ENCODE measurements at regions not wholly inside any gene's neighbourhood (a gene's known extent, or its start where the extent isn't known, plus 50 kb on each side); places are given as distances from the start of the nearest gene placed in this dataset.

GRCh38 chr7:130829415-130829814 lies 95.4 kb upstream of the KLF14 start:
- Mint-ChIP-seq H3K4me1 (ENCODE audit: low read depth) (no peaks in the 10 kb centered on the region), H3K27me3 (ENCODE audit: insufficient read depth) (peaks cover 6% of the 10 kb centered on the region), H3K4me3 (no peak overlapping the region), H3K9me3 (peaks cover 31% of the 10 kb centered on the region), H3K36me3 (ENCODE audit: low read depth) (no peaks in the 10 kb centered on the region), H3K27ac (no peak overlapping the region)
- DNase-seq (ENCODE audit: low spot score): no peak
- intact Hi-C loops (cut with micrococcal nuclease): no loop called here

GRCh38 chr7:130831322-130831721 lies 97.3 kb upstream of the KLF14 start:
- intact Hi-C loops (cut with micrococcal nuclease): no loop called here
- H3K27me3 Mint-ChIP-seq (ENCODE audit: insufficient read depth): peaks cover 11% of the 10 kb centered on the region
- H3K36me3 Mint-ChIP-seq (ENCODE audit: low read depth): no peaks in the 10 kb centered on the region
- no peak overlapping the region for H3K4me3 Mint-ChIP-seq
- DNase-seq (ENCODE audit: low spot score): no peak
- H3K4me1 Mint-ChIP-seq (ENCODE audit: low read depth): no peaks in the 10 kb centered on the region
- H3K9me3 Mint-ChIP-seq: peaks cover 20% of the 10 kb centered on the region
- H3K27ac Mint-ChIP-seq: no peak overlapping the region

- Mint-ChIP-seq H3K27me3 (ENCODE audit: insufficient read depth) (peaks cover 11% of the 10 kb centered on the region), H3K9me3 (peaks cover 14% of the 10 kb centered on the region), H3K36me3 (ENCODE audit: low read depth) (no peaks in the 10 kb centered on the region), H3K27ac (no peak overlapping the region), H3K4me3 (no peak overlapping the region), H3K4me1 (ENCODE audit: low read depth) (no peaks in the 10 kb centered on the region)
- intact Hi-C loops (cut with micrococcal nuclease): loop anchor here (1.0 kb wide), 4 partner anchors 74 to 769 kb away; no protein-coding TSS in a partner anchor
- DNase-seq (ENCODE audit: low spot score): no peak
Measured at GRCh38 chr7:130831817-130832481, 97.9 kb upstream of the KLF14 start.

GRCh38 chr7:130838738-130839137 lies 104.7 kb upstream of the KLF14 start:
- Mint-ChIP-seq H3K36me3 (ENCODE audit: low read depth) (no peaks in the 10 kb centered on the region), H3K27ac (peak overlapping the region; percentile 30), H3K27me3 (ENCODE audit: insufficient read depth) (peaks cover 5% of the 10 kb centered on the region), H3K4me3 (no peak overlapping the region), H3K9me3 (no peaks in the 10 kb centered on the region), H3K4me1 (ENCODE audit: low read depth) (peaks cover 21% of the 10 kb centered on the region)
- DNase-seq (ENCODE audit: low spot score): no peak
- intact Hi-C loops (cut with micrococcal nuclease): no loop called here

GRCh38 chr7:130840599-130840998 lies 106.6 kb upstream of the KLF14 start:
- intact Hi-C loops (cut with micrococcal nuclease): no loop called here
- Mint-ChIP-seq H3K27ac (peak overlapping the region; percentile 36), H3K4me3 (no peak overlapping the region), H3K9me3 (no peaks in the 10 kb centered on the region), H3K4me1 (ENCODE audit: low read depth) (peaks cover 21% of the 10 kb centered on the region), H3K27me3 (ENCODE audit: insufficient read depth) (peaks cover 1% of the 10 kb centered on the region), H3K36me3 (ENCODE audit: low read depth) (no peaks in the 10 kb centered on the region)
- DNase-seq (ENCODE audit: low spot score): no peak

GRCh38 chr7:130841416-130841815 lies 107.4 kb upstream of the KLF14 start:
- intact Hi-C loops (cut with micrococcal nuclease): no loop called here
- H3K36me3 Mint-ChIP-seq (ENCODE audit: low read depth): no peaks in the 10 kb centered on the region
- H3K27me3 Mint-ChIP-seq (ENCODE audit: insufficient read depth): peaks cover 1% of the 10 kb centered on the region
- H3K9me3 Mint-ChIP-seq: no peaks in the 10 kb centered on the region
- no peak for DNase-seq (ENCODE audit: low spot score)
- H3K4me1 Mint-ChIP-seq (ENCODE audit: low read depth): peaks cover 21% of the 10 kb centered on the region
- H3K27ac Mint-ChIP-seq: no peak overlapping the region
- H3K4me3 Mint-ChIP-seq: no peak overlapping the region

- no peaks in the 10 kb centered on the region for H3K36me3 Mint-ChIP-seq (ENCODE audit: low read depth)
- H3K27me3 Mint-ChIP-seq (ENCODE audit: insufficient read depth): peaks cover 1% of the 10 kb centered on the region
- no peak for DNase-seq (ENCODE audit: low spot score)
- no peak overlapping the region for H3K27ac Mint-ChIP-seq
- intact Hi-C loops (cut with micrococcal nuclease): no loop called here
- peaks cover 17% of the 10 kb centered on the region for H3K4me1 Mint-ChIP-seq (ENCODE audit: low read depth)
- H3K9me3 Mint-ChIP-seq: no peaks in the 10 kb centered on the region
- no peak overlapping the region for H3K4me3 Mint-ChIP-seq
Measured at GRCh38 chr7:130843703-130844102, 109.7 kb upstream of the KLF14 start.

- Mint-ChIP-seq H3K9me3 (no peaks in the 10 kb centered on the region), H3K27me3 (ENCODE audit: insufficient read depth) (peaks cover 1% of the 10 kb centered on the region), H3K27ac (no peak overlapping the region), H3K4me1 (ENCODE audit: low read depth) (peaks cover 10% of the 10 kb centered on the region), H3K4me3 (no peak overlapping the region), H3K36me3 (ENCODE audit: low read depth) (no peaks in the 10 kb centered on the region)
- intact Hi-C loops (cut with micrococcal nuclease): no loop called here
- no peak for DNase-seq (ENCODE audit: low spot score)
Measured at GRCh38 chr7:130844811-130845580, 111.0 kb upstream of the KLF14 start.

GRCh38 chr7:130845581-130846085 lies 111.6 kb upstream of the KLF14 start:
- Mint-ChIP-seq H3K27ac (no peak overlapping the region), H3K4me3 (no peak overlapping the region)
- intact Hi-C loops (cut with micrococcal nuclease): no loop called here

GRCh38 chr7:130849604-130850003 lies 115.6 kb upstream of the KLF14 start:
- Mint-ChIP-seq H3K4me1 (ENCODE audit: low read depth) (no peaks in the 10 kb centered on the region), H3K9me3 (no peaks in the 10 kb centered on the region), H3K27ac (no peak overlapping the region), H3K27me3 (ENCODE audit: insufficient read depth) (peaks cover 1% of the 10 kb centered on the region), H3K4me3 (no peak overlapping the region), H3K36me3 (ENCODE audit: low read depth) (peaks cover 4% of the 10 kb centered on the region)
- intact Hi-C loops (cut with micrococcal nuclease): no loop called here
- no peak for DNase-seq (ENCODE audit: low spot score)

More at GRCh38 chr7:130845581-130846085, 111.6 kb upstream of the KLF14 start:
- DNase-seq (ENCODE audit: low spot score): no peak
- Mint-ChIP-seq H3K36me3 (ENCODE audit: low read depth) (no peaks in the 10 kb centered on the region), H3K27me3 (ENCODE audit: insufficient read depth) (peaks cover 1% of the 10 kb centered on the region), H3K9me3 (no peaks in the 10 kb centered on the region), H3K4me1 (ENCODE audit: low read depth) (peaks cover 10% of the 10 kb centered on the region)

GRCh38 chr7:130850956-130851355 lies 116.9 kb upstream of the KLF14 start:
- Mint-ChIP-seq H3K4me3 (no peak overlapping the region), H3K36me3 (ENCODE audit: low read depth) (peaks cover 16% of the 10 kb centered on the region), H3K27me3 (ENCODE audit: insufficient read depth) (no peaks in the 10 kb centered on the region), H3K9me3 (no peaks in the 10 kb centered on the region), H3K27ac (no peak overlapping the region), H3K4me1 (ENCODE audit: low read depth) (no peaks in the 10 kb centered on the region)
- intact Hi-C loops (cut with micrococcal nuclease): no loop called here
- DNase-seq (ENCODE audit: low spot score): no peak

GRCh38 chr7:130852867-130853266 lies 118.9 kb upstream of the KLF14 start:
- DNase-seq (ENCODE audit: low spot score): no peak
- H3K27ac Mint-ChIP-seq: no peak overlapping the region
- peaks cover 15% of the 10 kb centered on the region for H3K9me3 Mint-ChIP-seq
- H3K4me1 Mint-ChIP-seq (ENCODE audit: low read depth): no peaks in the 10 kb centered on the region
- no peak overlapping the region for H3K4me3 Mint-ChIP-seq
- intact Hi-C loops (cut with micrococcal nuclease): no loop called here
- H3K27me3 Mint-ChIP-seq (ENCODE audit: insufficient read depth): no peaks in the 10 kb centered on the region
- peaks cover 33% of the 10 kb centered on the region for H3K36me3 Mint-ChIP-seq (ENCODE audit: low read depth)

GRCh38 chr7:130853503-130854279 lies 119.7 kb upstream of the KLF14 start:
- Mint-ChIP-seq H3K9me3 (peaks cover 23% of the 10 kb centered on the region), H3K4me3 (no peak overlapping the region), H3K4me1 (ENCODE audit: low read depth) (no peaks in the 10 kb centered on the region), H3K27ac (no peak overlapping the region), H3K27me3 (ENCODE audit: insufficient read depth) (no peaks in the 10 kb centered on the region), H3K36me3 (ENCODE audit: low read depth) (peaks cover 42% of the 10 kb centered on the region)
- intact Hi-C loops (cut with micrococcal nuclease): no loop called here
- DNase-seq (ENCODE audit: low spot score): no peak

Measured in activated T-helper 1 cell treated with anti-CD3 and anti-CD28 coated beads, Interleukin-12 subunit alpha, Interleukin-12 subunit beta, Interleukin-2, Interleukin-4 antibody, amounts not matched to agents 30 ng/mL and 10 ng/mL and 1 ng/mL, durations not matched to agents 14 hours and 24 hours and 36 hours (primary cell).